Inferior parietal cortex (tissue), 1 donor: ENCODE measurements at regions not wholly inside any gene's neighbourhood (a gene's known extent, or its start where the extent isn't known, plus 50 kb on each side); places are given as distances from the start of the nearest gene placed in this dataset.

Experiments used
- DNase-seq: peaks from one replicate; pipeline ENCODE4 v3.0.0-alpha.2; 2016; ENCODE audit errors: extremely low spot score

DNA sequence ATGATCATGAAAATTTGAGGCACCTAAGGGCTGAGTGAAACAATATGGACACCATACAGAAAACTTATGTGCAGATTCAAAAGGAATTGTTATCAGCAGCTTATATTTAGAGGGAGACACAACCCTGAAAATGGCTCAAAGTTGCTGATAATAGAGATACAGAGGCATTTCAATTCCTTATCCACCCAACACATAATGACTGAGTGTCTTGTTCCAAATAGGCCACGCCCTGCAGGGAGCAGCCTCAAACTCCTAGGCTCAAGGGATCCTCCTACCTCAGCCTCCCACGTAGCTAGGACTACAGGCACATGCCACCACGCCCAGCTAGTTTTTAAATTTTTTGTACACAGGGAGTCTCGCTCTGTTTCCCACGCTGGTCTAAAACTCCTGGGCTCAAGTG is 79.0 kb downstream of the LBH start:
- DNase-seq, result no peak

DNA sequence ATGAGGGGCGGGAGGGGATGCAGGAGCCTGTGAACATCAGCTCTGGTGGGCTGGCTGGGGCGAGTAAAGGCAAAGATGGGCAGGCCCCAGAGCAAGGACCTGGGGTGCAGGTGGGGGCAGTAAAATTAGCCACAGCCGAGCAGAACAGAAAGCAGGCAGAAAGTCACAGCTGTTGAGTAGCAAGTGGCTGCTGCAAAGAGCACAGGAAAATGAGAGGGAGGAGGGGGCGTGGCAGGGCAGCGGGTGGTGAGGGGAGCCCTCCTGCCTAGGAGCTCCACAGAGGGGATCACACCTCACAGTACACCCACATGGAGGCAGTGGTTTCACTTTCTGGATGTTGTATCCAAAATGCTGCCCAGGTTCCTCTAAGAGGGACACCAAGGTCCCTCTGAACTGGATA is 79.6 kb downstream of the LBH start:
- no peak for DNase-seq

DNA sequence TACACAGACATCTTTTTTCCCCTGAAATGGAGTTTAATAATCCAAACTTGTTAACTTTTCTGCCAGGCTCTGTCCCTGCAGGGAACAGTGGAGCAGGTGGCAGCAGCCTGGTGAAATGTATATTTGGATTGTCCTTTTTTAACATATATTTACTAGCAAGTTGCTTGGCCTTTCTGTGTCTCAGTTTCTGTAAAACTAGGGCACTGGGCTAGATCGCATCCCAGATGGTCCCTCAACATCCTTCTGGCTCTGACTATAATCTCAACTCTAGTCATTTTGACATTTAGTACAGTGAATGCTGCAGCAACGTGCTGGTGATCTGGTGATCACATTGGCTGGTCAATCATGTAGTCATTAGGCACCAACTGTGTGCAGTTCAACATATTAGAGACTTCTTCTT is 80.4 kb downstream of the LBH start:
- no peak for DNase-seq

DNA sequence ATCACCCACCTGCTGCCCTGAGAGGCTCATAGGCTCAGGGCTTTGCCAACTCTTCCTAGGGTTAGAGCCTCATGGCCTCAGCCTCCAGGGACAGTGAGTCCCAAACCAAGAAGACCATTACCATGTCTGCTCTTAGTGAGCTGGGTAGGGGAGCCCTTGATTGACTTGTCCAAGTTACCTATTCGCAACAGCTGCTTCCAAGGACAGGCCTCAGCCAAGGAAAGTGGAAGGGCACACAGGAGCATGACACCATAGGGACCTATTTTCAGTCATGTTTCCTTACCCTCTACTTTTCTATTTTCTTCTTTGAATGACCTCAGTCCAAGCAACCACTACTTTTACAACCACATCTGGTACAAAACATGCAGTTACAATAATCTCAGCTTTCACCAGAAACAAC is 81.6 kb downstream of the LBH start:
- DNase-seq, result no peak

DNA sequence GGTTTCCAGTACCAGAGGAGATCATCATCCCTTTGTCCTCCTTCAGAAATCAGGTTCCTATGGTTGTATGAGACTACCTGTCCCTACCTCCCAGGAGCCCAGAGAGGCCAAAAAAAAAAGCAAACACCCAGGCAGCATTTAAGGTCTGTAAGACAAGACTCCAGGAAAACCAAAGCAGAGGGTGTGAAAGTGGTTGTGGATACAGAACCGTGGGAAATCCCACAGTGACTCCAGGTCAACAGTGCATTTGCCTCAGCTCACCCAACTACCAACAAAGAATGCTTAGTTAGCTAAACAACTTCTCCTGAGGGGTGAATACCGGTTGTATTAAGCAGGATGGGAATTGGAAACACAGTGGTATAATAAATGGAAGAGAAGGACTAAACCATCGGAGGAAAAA is 83.6 kb downstream of the LBH start:
- DNase-seq, result no peak

DNA sequence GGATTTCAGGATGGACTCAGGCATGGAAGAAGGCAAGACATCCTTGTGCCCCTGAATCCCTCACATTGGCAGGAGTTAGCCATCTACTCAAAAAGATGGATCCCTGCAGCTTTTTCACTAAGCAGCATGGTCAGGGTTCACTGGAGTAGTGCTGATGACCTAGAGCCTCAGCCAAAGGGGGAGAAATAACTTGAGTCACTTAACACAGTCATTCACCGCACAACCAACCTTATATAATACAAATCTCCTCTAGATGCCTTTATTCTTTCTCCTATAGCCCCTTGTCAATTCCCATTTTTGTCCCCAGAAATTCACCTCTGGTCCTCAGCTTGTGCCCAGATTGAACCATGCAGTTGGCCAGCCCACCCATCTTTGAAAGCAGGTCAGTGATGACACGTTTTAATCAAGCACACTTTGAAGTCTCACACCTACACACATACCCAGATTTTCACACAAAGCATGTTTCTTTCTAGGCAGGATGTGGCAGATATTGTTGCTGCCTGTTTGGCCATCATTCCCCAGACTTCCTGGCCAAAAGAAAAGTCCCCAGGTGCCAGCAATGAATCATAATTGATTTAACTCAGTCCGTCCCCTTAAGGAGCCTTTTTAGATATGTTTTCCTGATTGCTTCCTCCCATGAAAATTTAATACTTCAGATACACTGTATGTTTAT is 84.2 kb downstream of the LBH start:
- no peak for DNase-seq

DNA sequence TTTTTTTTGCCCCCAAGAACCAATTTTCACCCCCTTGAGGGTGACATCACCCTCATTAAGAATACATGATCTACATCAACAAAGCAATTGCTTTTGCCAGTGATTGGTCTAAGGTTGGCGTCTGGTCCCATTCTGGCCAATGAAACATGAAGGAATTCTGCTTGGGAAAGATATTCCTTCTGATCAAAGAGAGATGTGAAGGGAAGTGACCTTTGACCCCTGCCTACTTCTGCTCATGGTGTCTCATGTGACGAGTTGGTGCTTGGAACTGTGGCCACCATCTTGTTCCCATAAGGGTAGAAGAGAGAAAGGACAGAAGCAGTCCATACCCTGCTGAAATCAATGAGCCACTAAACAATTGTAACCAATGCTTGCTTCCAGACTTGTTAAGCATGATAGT is 85.1 kb downstream of the LBH start:
- DNase-seq, result no peak

DNA sequence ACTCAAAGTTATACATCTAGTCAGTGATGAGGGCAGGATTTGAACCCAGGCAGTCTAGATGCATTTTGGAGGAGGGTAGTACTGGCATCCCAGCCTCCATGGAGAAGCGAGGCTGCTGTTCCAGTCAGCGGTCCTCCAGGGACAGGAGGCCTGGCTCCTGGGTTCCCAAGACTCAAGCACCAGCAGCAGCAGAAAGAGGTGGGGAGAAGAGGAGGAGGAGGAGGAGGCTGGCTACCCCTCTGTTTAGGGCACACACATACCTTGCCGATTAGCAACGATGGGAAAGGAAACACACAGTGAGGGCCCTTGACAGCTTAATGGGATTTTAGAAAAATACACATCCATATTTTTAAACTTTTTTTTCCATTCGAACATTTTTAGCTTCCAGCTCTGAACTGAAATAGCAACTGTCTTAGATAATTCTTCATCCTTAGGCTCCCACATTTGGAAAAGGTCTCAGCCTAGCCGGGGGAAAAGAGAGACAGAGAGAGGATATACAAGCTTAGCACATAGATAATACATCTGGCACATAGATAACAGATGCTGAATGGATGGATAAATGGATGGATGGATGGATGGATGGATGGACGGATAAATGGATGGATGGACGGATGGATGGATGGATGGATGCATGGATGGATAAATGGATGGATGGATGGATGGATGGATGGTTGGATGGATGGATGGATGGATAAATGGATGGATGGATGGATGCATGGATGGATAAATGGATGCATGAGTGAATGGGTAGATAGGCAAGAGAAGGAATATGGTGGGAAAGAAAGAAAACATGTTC is 87.9 kb downstream of the LBH start:
- no peak for DNase-seq

DNA sequence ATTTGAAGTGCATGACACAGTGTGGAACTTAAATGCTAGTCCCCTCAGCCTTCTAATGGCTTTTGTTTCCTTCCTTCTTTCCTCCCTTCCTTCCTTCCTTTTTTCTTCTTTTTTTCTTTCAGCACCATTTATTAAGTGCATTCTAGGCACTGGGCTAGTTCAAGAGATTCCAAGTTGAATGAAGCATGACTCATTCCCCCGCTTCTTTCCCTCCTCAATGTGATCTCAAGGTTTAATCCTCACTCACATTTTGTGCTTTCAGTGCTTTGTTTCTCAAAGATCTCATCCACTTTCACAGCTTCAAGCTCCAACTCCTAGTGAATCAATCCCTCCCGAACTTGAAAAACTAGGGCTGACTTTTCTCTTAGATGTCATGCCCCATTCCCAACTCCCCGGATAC is 90.1 kb downstream of the LBH start:
- no peak for DNase-seq

DNA sequence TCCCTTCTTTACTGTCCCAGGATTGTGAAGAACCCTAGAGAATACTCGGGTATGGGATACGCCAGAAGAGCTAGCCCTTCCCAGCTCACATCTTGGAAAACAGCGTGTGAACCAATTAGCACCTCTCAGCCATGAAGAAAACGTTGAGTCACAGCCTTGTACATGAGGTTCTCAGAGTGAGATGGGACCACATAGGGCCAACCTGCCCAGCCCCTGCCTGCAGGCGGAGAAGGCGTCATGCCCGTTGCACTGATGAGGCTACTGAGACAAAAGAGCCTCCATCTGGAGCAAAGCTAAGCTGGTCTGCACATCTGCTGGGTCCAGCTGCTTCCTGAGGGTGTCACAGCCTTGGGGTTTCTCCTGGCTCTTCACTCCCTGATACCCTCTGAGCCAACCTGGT is 92.2 kb downstream of the LBH start:
- DNase-seq, result no peak

DNA sequence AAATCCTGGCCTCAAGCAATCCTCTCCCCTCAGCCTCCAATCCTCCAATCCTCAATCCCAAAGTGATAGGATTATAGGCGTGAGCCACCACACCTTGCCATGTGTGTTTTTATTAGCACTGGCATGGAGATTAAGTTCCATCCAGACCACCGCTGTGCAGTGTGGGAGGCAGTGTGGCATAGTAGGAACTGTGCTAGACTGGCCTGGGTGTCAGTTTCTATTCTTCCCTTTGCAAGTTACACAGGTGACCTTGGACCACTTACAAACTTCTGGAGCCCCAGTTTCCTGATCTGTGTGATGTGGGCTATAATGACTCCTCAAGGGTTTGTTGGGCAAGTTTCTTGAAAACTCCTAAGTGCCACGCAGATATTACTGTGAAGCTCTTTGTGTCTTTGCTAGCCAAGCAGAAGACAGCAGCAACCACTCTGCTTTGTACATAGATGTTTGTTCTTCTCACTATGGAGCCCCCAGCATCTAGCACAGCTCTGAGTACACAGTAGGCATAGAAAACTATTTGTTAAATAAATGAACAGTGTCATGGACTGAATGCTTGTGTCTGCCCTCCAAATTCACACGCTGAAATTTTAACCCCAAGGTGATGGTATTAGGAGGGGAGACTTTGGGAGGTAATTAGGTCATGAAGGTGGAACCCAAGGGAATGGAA is 93.0 kb downstream of the LBH start:
- no peak for DNase-seq

DNA sequence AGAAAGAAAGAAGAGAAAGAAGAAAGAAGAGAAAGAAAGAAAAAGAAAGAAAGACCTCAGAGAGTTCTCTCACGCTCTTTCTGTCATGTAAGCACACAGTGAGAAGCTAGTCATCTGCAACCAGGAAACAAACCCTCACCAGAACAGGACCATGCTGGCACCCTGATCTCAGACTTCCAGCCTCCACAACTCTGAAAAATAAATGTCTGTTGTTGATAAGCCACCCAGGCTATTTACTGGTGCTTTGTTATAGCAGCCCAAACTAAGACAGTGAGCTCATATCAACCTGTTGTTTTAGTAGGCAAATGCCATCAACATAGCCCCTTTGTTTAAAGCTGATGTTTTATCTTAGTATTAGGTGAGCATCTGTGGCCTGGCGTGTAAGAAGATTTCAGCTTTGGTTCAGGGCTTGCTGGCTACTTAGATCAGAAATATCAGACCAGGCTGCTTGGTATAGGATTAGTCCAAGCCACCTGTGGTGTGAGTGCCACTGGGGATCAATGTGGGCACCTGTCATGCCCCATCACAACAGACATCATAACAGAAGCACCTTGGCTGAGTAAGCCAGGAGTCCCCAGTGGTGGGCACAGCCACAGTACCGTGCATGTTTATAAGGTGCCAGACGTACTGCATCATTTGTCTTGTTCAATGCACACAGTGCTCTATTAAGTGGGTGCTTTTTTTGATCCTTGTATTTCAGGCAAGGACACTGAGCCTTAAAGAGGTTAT is 94.4 kb downstream of the LBH start:
- no peak for DNase-seq

DNA sequence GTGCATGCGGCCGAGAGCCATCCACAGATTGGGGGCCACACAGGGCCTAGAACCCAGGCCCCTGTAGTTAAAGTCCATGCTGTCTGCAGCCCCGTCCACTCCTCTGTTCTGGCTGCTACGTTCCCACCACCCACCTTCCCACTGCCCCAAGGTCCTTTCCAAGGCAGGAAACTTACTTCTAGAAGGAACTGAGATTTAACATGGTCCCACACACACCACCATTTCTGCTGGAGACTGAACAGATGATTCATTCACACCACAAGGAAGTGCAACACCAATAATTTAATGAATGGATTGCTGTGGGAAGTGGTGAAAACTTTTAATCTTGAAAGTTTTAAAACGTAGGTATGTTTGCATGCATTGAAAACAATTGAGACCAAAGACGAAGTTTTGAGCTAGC is 95.2 kb downstream of the LBH start:
- no peak for DNase-seq

DNA sequence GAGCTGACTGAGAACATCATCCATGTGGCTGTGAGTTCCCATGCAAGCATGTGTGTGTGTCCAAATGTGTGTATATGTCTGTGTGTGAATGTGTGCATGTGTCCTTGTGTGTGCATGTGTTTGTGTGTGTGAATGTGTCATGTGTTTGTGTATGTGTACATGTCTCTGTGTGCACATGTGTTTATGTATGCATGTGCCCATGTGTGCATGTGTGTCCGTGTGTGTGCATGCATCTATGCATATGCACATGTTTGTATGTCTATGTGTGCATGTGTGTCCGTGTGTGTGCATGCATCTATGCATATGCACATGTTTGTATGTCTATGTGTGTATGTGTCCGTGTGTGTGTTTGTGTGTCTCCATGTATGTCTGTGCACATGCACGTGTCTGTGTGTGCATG is 99.7 kb downstream of the LBH start:
- DNase-seq, result no peak

DNA sequence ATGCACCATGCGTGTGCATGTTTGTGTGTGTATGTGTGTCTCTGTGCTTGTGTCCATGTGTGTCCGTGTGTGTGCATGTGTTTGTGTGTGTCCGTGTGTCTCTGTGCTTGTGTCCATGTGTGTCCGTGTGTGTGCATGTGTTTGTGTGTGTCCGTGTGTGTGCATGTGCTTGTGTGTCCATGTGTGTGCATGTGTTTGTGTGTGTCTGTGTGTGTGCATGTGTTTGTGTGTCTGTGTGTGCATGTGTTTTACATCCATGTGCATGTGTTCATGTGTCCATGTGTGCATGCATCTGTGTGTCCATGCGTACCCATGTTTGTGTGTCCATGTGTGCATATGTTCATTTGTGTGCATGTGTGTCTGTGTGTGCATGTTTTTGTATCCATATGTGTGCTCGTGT is 100.5 kb downstream of the LBH start:
- no peak for DNase-seq

DNA sequence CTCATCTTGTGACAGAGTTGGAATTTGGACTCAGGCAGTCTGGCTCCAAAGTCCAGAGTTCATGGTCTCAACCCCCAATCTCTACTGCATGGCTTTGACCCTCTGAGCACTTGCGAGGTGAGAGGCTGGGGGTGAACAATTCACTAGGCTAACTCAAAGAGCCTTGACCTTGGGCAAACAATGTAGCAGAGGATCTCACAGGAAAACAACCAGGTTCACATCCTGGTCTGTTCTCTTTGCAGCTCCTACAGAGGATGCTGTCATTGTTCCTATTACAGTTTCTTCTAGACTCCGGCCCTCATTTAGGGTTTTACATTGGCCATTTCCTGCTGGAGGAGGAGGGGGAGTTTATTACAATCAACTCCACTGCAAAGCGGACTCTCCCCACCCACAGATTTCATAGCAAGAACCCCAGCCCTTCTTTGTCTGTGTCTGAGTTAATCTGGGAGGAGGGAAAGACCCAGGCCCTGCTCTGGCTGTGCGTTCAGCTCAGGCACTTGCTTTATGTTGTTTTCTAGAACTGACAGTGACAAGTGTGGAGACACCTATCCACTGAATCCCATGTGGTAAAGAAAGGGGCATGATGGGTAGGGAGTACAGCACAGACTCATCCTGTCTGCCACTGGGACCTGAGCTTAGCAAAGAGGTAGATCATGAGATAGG is 101.6 kb downstream of the LBH start:
- no peak for DNase-seq

DNA sequence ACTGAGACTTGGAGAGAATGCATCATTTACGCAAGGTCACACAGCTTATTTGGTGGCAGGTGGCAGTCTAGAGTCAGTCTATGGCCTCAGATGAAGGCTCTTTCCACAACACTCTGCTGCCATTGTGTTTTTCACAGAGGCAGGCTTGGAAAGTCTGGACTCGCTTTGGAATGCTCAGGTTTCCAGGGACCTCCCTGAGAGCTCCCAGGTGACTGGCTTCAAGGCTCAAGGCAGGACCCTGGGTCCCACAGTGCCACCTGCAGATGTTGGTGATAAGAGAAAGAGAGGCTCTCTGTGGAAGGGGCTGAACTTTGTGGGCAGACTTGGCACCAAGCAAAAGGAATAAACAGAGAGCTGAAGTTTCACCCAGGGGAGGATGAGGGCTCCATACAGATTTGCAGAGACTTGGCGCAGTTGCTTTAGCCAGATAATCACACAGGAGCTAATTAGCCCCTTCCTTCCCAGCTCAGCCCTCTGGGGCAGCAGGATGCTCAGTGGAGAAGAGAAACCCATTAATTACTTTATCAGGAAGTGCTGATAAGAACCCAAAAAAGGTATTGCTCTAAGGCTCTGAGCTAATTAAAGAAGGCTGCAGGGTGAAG is 103.5 kb downstream of the LBH start:
- DNase-seq, result no peak

DNA sequence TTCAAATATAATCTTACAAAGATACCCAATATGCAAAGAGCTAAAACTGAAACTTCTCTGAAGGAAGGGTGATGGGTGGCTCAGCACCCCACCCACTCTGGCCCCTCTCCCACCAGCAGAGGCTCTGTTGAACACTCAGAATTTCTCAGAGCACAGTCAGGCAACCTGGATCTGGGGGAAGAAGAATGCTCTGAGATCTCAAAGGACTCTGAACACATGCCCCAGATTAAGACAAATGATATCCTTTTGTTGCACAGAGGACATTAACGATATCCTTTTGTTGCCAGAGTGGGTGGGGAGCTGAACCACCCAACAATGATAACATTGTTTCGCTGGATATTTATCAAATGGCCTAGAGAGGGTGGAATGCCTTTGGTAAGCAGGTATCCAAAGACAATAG is 104.8 kb downstream of the LBH start:
- DNase-seq, result no peak

DNA sequence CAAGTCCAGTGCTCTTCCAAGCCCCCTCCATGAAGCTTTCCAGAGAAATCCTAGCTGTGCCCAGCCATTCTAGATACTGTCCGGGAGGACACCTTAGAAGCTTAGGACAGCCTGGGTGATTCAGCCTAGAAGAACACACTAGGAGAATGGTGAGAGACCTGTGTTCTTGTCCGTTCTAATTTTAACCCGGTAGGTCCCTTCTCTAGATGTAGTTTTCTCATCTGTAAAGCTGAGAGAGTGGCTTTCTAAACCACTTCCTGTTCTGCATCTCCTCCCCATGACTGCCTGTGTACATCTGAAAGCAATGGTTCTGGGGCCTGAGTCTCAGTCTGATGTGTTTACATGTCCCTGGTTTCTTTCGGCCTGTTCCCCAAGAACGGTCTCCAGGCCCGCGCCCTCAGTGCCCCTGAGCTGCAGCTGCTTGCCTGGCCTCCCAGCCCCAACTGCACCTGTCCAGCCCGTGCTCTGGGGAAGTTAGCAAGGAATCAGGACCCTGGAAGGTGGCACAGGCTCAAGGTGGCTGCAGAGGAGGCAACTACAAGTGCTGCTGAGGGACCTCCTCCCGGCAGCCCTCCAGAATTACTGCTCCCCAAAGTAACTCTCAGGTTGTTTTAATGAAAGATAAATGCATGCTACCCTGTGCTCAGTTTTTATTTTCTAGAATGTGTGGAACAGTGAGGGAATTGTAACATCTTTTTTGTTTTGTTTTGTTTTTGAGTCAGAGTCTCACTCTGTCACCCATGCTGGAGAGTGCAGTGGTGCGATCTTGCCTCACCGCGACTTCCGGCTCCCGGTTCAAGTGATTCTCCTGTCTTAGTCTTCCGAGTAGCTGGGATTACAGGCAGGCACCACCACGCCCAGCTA is 105.9 kb downstream of the LBH start:
- DNase-seq, result no peak

DNA sequence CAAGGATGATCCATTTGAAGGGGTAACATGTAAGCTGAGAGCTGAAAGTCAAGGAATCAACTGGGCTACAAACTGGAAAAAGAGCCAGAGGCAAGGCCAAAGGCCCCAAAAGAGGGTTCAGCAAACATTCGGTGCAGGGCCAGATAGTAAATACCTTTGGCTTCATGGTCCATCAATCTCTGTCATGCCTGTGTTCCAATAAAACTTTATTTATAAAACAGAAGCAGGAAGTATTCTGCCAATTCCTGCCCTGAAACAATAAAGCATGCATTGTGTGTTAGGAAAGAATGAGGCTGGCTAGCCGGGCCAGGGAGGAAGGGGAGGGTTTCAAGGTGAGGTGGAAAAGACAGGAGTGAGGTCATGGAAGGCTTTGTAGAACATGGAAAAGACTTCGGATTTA is 107.1 kb downstream of the LBH start:
- no peak for DNase-seq

DNA sequence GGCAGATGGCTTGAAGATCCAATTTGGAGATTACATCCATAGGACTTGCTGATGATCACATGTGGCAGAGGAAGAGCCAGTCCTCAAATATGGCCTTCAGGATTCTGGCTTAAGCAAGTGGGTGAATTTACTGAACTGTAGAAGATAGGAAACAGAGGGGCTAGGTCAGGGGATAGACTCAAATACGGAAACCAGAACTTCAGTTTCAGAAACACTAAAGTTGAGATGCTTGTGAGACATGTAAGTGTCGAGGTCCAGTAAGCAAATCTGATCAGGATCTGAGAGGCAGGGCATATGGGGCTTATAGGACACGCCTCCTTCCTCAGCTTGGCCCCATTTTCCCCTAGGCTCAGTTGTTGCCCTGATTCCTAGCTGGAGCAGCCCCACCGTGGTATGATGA is 107.7 kb downstream of the LBH start:
- DNase-seq, result no peak
